HG03064 (cell line): ENCODE measurements at regions not wholly inside any gene's neighbourhood (a gene's known extent, or its start where the extent isn't known, plus 50 kb on each side); places are given as distances from the start of the nearest gene placed in this dataset.

Source experiments
- ATAC-seq: cut with Tn5 transposase; IDR thresholded peaks from one replicate; pipeline ENCODE4 v1.9.1; 2021; ENCODE audit warnings: low read depth; ENCODE audit not compliant: unreplicated experiment

DNA sequence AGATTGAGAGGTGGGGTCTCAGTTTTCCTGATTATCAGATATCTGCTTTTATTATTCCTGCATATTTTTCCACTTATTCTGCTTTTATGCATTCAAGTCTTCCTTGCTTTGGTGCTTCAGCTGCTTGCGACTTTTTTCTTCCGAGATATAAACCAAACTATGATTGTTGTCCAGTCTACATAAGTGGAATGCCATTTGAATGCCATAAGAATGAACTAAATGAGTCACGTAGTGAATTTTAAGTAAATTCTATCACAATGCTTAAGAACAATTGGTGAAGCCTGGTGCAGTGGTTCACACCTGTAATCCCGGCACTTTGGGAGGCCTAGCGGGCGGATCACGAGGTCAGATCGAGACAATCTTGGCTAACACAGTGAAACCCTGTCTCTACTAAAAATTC, 189.1 kb downstream of the PCDH18 start:
- ATAC-seq: no peak

DNA sequence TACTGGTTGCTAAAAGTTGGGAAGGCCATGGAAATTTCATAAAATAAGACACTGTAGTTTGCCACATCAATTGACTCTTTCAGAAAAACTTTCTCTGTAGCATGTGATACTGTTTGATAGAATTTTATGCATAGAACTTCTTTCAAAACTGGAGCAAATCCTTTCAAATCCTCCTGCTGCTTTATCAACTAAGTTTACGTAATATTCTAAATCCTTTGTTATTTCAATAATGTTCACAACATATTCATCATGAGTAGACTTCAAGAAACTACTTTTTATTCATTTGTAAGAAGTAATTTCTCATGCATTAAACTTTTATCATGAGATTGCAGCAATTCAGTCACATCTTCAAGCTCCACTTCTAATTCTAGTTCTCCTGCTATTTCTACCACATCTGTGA, 199.3 kb downstream of the PCDH18 start:
- no peak for ATAC-seq

DNA sequence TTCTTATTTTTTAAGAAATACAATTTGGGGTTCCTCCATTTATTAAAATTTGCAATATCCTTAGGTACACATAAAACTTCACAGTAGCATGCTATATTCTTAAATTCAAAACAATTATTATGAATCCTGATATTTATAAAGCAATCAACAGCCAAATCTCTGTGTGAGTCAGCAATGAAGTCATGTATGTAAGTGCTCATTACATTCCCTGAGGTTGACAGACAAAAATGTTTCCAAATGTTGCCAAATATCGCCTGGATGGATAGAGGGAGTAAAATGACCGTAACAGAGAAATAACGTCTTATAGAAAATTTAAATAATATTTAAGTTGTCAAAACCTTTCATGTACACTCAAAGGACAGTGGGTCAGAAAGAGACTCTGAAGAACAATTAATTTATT, 220.0 kb downstream of the PCDH18 start:
- ATAC-seq: no peak

DNA sequence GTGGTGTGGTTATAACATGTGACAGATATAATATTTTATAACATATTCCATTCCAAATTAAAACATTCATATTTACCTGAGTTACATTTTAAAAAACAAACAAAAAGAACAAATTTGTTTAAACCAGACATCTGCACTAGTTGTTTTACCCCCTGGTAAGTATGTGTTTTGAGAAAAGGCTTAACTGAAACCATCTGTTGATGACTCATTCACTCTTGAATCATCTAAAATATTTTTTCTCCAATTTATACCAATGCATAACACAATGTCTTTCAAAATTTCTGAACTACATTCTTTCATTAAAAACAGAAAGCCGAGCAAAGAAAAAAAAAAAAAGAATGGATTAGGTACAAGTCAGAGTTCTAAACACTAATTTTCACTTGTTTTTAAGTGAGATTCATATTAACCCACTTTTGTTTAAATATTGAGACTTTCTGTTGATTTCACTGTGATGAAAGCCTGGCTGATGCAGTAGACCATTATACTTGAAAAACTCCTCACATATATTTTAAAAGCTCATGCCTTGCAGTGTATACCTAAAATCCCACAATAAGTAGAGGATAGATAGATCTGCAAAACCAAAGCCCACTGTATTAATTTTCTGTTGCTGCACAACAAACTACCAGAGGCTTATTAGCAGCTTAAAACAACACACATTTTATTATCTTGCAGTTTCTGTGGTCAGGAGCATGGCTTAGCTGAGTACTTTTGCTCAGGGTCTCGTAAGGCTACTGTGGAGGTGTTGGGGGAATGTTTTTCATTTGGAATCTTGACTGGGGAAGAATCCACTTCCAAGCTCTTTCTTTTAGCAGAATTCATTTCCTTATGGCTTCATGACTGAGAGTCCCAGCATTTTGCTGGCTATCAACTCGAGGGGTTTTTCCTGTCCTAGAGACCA, 221.5 kb downstream of the PCDH18 start:
- no peak for ATAC-seq

DNA sequence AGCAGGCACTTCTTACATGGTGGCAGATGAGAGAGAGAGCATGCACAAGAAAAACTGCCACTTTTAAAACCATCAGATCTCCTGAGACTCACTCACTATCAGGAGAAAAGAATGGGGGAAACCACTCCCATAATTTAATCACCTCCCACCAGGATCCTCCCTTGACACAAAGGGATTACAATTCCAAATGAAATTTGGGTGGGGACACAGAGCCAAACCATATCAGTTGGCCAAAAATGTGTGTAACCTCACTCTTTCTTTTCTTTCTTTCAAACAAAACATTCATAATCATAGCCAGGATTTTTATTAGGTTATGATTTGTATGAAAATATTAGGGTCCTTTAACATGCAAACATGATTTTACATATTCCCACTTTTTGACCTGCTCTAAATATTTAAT, 222.1 kb downstream of the PCDH18 start:
- ATAC-seq: no peak

DNA sequence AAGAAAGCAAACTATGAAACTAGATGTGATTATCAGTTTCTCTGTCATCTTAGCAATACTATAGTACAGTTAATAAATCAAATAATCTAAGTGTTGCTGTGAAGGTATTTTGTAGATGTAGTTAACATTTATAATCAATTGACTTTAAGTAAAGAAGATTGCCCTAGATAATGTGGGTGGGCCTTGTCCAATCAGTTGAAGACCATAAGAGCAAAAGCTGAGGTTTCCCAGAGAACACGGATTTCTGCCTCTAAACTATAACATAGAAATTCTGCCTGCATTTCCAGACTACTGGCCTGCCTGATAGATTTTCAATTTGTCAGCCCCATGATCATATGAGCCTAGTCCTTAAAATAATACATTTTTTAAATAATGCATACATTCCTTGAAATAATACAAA, 222.9 kb downstream of the PCDH18 start:
- ATAC-seq: no peak

DNA sequence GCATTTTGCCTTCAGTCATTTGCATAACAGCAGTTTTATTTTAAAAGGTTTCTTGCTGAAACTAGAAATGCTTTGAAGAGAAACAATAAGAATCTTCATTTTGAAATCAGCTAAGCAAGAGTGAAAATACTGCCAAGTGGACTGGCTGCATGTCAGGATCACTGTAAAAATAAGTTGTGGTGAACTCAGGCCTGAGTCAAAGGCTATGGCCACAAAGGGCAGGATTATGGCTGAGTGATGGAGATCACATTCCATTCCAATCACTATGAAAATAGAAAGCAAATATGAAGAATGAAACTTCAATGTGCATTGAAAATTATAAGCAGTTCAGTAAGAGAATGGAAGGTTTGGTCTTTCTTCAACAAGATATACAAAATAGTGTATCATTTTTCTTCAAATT, 224.5 kb downstream of the PCDH18 start:
- no peak for ATAC-seq

DNA sequence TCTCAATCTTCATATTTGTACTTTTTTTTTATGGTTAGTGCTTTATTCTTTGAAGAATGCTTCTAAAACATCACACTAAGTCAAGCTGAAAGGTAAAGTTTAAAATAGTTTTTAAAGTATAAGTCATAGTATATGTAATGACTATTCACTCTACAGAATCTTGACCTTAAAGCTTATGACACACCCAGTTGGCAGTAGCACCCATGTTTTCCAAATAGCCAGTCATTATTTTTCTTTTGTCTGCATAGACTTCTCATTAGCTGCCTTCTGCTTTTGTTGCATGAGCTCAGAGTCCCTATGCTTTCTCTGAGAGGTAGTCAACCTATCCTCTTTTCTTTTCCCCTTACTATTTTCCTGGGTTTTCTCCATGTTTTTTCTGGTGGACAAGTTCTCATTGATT, 231.5 kb downstream of the PCDH18 start:
- no peak for ATAC-seq

DNA sequence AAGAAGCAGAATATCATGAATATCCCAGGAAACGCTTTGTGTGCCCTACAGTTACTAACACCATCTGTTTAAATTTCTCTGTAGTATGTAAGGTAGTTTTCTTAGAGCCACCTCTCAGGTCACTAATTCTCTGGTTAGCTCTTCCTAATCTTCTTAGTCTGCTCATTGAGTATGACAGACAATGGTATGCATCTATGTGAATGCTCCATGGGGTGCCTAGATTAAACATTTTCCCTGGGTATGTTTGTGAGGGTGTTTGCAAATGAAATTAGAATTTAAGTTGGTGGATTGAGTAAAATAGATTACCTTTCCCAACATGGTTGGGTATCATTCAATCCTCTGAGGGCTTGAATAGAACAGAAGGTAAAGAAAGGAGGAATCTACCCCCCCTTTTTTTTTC, 233.0 kb downstream of the PCDH18 start:
- ATAC-seq: no peak

DNA sequence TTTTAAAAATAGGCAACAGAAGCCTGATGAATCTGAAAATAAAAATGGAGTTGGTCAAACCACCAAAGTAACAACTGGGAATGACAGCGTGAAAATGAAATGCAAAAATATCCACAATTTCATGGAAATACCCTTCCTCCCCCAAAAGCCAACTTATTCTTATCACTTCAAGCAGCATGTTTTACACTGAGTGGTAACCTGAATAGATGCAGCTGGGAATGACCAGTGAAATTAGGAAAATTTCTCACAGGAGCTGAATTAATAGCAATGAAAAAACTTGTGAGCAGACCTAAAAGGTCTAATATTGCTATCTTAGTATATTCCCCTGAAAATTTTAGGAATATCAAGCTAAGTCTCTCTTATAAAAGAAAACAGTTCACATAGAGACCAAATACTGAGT, 239.0 kb downstream of the PCDH18 start:
- no peak for ATAC-seq

DNA sequence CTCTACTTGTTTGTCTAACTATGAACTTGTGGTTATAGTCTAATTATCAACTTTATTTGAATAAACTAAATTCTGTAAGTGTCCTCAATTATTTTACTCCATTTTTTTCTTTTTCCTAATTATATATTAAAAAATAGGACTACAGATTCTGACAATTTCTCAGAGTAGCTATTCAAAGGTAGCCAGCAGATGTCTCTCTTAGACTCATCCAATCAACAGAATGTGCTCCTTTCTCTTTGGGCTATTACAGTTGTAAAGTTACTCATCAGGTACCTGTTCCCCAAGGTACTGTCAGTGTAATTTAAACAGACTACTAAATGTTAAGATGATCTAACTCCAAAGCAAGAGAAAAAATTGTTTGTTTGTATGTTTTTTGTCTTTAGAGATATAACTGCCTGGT, 248.6 kb downstream of the PCDH18 start:
- ATAC-seq: no peak

DNA sequence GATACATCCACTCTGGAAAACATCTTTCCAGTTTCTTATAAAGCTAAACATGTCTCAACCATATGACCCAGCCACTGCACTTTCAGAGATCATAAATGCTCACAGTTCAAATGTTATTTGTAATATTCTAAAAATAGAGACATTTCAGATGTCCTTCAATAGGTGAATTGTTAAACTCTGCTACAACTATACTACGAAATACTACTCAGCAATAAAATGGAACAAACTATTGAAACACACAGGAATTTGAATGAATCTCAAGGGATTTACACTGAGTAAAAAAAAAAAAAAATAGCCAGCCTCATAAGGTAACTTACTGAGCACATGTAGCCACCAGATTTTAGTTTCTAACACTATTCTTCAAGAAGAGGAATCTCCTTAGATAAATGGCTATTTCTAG, 253.9 kb downstream of the PCDH18 start:
- ATAC-seq: no peak

DNA sequence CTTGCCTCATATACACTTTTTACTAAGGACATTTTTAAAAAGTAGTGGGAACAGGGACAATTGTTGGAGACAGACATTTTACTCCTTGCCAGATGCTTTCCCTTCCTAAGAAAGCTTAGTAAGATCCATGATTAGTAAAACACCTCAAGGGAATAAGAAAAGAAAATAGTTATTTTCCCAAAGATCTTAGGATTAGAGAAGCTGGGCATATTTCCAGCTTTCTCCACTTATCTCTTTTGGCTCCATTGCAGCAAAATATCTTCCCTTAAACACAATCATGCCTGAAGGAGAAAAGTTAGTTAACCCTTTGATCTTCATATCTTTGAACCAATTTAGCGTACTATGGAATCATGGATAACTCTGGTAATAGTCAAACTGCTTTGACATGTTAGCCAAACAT, 257.9 kb downstream of the PCDH18 start:
- no peak for ATAC-seq

DNA sequence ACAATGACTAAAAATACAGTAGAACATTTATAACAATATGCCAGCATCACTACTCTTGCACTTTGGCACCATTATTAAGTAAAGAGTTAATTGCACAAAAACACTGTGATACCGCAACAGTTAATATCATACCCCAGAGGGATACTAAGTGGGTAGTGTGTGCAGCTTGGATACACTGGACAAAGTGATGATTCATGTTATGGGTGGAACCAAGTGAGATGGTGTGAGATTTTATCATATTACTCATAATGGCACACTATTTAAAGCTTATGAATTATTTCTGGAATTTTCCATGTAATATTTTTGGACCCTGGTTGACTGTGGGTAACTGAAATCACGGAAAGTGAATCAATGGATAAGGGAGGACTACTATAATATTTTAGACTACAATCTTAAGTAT, 265.3 kb downstream of the PCDH18 start:
- no peak for ATAC-seq

DNA sequence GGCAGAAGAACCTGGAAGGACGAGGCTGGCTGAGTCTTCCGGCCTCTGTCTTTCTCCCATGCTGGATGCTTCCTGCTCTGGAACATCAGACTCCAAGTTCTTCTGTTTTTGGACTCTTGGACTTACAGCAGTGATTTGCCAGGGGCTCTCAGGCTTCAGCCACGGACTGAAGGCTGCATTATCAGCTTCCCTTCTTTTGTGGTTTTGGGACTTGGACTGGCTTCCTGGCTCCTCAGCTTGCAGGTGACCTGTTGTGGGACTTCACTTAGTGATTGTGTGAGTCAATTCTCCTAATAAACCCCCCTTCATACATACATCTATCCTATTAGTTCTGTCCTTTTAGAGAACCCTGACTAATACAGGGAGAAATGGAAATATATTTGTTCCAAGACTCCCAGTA, 265.8 kb downstream of the PCDH18 start:
- no peak for ATAC-seq

DNA sequence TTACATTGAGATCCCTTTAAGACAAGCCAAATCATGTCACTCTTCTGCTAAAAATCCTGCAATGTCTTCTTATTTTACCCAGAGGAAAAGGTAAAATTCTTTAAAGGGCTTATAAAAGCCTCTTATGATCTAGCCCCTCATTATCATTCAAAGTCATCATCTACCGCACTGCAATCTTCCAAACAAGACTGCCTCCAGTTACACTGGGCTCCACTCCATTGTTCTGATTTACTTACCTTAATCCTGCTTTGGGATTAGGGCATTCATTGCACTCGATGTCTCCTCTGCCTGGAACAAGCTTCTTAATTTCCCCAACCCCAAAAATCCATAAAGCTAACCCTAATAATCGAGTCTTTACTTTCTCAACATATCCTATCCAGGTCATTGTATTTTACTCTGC, 269.1 kb downstream of the PCDH18 start:
- ATAC-seq: no peak

DNA sequence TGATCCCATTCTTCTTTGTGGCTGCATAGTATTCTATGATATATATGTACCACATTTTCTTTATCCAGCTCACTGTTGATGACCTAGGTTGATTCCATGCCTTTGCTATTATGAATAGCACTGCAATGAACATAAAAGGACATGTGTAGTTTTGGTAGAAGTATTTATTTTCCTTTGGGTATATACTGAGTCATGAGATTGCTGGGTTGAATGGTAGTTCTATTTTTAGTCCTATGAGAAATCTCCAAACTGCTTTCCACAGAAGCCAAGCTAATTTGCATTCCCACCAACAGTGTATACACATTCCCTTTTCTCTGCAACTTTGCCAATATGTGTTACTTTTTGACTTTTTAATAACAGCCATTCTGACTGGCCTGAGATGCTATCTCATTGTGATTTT, 278.3 kb downstream of the PCDH18 start:
- ATAC-seq: no peak

DNA sequence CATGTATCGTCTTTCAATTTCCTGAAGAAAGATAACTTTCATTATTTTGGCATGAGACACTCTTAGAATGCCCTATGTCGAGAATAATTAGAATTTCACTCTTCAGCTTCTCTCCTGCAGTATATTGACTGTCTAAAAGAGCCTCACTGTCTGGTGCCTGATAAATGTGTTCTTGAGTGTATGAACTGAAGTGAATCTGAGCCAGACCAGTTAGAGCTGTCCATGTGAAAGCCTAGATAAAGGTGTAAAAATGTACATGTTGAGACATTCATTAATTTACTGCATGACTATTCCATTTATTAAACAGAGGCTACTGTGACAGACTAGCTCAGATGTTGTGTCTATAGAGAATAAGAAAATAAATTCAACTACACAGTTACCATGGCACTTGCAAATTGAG, 283.2 kb downstream of the PCDH18 start:
- no peak for ATAC-seq

DNA sequence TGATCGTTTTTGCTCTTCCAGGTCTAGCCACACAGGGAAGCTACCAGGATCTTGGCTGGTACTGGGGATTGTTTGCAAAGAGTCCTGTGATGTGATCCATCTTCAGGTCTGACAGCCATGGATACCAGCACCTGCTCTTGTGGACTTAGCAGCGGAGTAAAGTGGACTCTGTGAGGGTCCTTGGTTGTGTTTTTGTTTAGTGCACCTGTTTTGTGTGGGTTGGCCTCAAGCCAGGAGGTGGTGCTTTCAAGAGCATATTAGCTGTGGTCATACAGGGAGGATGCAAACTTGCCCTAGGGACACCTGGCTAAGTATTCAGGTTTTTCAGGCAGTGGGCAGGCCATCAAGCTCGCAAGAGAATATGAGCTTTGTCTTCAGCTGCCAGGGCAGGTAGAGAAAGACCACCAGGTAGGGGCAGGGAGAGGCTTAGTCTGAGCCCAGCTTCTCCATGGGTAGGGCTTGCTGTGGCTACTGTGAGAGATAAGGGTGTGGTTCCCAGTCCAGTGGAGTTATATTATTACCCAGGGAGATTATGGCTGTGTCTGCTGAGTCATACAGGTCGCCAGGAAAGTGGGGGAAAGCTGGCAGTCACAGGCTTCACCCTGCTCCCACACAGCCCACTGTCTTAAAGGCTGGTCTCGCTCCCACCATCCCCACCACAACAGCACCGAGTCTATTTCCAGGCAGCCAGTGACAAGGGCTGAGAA, 293.7 kb downstream of the PCDH18 start:
- ATAC-seq: no peak

DNA sequence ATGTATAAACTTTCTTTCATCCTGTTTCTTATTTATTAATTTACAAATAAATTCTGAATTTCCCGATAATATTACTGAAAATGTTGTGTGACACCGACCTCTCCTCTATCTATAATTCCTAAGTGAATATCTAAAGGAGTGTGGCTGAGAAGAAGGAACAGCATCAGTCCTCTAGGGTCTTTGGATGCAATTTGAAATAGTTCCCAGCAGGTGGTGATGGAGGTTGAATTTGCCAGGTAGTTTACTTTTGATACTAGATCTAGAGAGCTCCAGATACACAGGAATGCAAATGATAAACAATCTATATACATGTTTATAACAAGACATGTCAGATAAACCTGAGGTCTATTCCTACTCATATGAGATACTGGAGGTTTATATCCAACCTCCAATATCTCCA, 305.4 kb downstream of the PCDH18 start:
- ATAC-seq: no peak

DNA sequence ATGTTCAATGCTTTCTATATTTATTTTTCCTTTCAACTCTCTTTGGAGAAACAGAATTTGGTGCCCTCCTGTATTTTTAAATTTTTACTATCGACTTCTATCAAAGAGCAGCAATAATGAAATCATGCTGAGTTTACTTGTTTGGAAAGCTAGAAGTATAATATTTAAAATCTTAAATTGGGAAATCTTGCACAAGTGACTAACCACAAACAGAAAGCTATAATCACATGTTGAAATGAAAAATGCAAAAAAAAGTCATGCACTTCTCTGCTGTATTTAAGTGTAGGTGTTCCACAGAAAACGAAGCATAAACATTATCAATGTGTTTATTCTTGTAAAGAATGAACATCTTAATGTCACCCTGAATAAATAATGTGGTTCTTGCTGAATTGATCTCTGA, 306.1 kb downstream of the PCDH18 start:
- ATAC-seq: no peak
